ENCODE measurements at regions not wholly inside any gene's neighbourhood (a gene's known extent, or its start where the extent isn't known, plus 50 kb on each side); places are given as distances from the start of the nearest gene placed in this dataset.

DNA sequence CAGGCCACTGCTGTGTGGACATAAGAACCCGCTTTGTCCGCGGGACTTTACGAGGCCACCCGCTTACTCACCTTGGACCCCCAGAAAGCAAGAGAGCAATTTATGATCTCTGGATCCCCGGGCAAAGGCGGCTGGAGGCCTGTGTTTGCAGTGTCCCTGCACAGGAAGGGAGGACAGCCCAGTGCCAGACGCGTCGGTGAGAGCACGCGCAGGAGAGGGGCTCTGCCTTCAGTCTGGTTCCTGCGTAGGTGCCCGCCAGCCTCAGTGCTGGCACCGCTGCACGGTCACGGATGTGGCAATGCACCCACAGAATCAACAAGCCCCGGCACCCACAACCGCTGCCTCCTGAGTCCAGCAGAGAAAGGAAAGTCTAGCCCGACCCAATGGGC is 248.4 kb downstream of the C16orf95 start:
- Histone ChIP-seq H2BK12ac (ENCODE audit: low read length) (peak overlapping the region; percentile 91), H3K14ac (ENCODE audit: low read length) (no peak overlapping the region), H3K27ac (replicated peaks; ENCODE audit: low read length) (peak overlapping the region; percentile 47), H4K91ac (ENCODE audit: low read depth, low read length, poor library complexity) (peak overlapping the region; percentile 24), H3K4me3 (ENCODE audit: low read length in 2 of 2) (no peak overlapping the region), H3K36me3 (replicated peaks in 1 of 2; ENCODE audit: control insufficient read depth in 2 of 2, insufficient read depth in 2 of 2, low read length in 2 of 2) (no peaks in the 10 kb centered on the region), H2BK120ac (ENCODE audit: low read depth, low read length) (peak overlapping the region; percentile 58), H3K18ac (ENCODE audit: low read length) (peak overlapping the region; percentile 92), H3K79me1 (ENCODE audit: low read depth, low read length) (no peaks in the 10 kb centered on the region), H4K8ac (ENCODE audit: low read depth, low read length) (peak overlapping the region; percentile 75), H2AFZ (ENCODE audit: low read length) (peak overlapping the region; percentile 56), H2BK5ac (ENCODE audit: low read length) (no peak overlapping the region), H3K4me1 (ENCODE audit: control insufficient read depth in 2 of 2, insufficient read depth in 1 of 2, low read depth in 1 of 2, low read length in 2 of 2) (peaks cover 0 to 5% of the 10 kb centered on the region in 2 donors), H3K23ac (ENCODE audit: low read depth, low read length, poor library complexity) (peak overlapping the region; percentile 62), H2BK15ac (ENCODE audit: low read length) (peak overlapping the region; percentile 92), H3K4me2 (ENCODE audit: insufficient read depth, low read length, poor library complexity, severe bottlenecking) (no peak overlapping the region), H3K9ac (ENCODE audit: low read depth, low read length, poor library complexity) (no peak overlapping the region), H3K27me3 (ENCODE audit: control insufficient read depth in 3 of 3, insufficient read depth in 3 of 3, low read depth in 1 of 3, low read length in 3 of 3) (peaks cover 0 to 19% (median 0%) of the 10 kb centered on the region in 3 experiments), H2AK5ac (ENCODE audit: low read depth, low read length) (peak overlapping the region; percentile 98), H3K4ac (ENCODE audit: low read length) (no peak overlapping the region), H3K9me3 (replicated peaks in 1 of 2; ENCODE audit: control insufficient read depth in 2 of 2, insufficient read depth in 1 of 2, low read depth in 1 of 2, low read length in 2 of 2) (no peaks in the 10 kb centered on the region)
- no CpG with 5 or more reads among the region's 20 CpGs for WGBS, 2 donors (ENCODE audit: extremely low coverage in 2 of 2, insufficient read length in 2 of 2, insufficient replicate concordance in 1 of 2)
- DNase-seq (ENCODE audit: low spot score), result no peak

DNA sequence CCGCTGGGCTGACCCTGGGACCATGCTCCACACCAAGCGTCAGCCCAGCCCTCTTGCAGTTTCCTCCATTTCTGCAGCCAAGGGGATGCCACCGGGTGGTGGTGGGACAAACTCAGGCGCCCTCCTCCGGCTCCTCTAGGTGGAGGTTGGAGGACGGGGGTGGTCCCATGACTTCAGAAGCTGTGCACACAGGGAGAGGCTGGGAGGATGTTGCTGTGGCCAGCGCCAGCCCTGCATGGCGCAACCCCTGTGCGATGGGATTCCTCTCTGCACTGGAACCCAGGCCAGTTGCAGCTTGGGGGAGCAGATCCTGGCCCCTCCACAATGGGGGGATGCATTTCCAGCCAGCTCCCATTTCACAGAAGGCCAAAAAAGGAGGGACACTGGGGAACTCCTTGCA is 246.5 kb downstream of the C16orf95 start:
- Histone ChIP-seq H3K9me3 (replicated peaks in 1 of 2; ENCODE audit: control insufficient read depth in 2 of 2, insufficient read depth in 1 of 2, low read depth in 1 of 2, low read length in 2 of 2) (peaks cover 0 to 2% of the 10 kb centered on the region in 2 donors), H2AFZ (ENCODE audit: low read length) (no peak overlapping the region), H3K36me3 (replicated peaks in 1 of 2; ENCODE audit: control insufficient read depth in 2 of 2, insufficient read depth in 2 of 2, low read length in 2 of 2) (no peaks in the 10 kb centered on the region), H2BK120ac (ENCODE audit: low read depth, low read length) (no peak overlapping the region), H3K27ac (replicated peaks; ENCODE audit: low read length) (no peak overlapping the region), H2BK12ac (ENCODE audit: low read length) (no peak overlapping the region), H4K91ac (ENCODE audit: low read depth, low read length, poor library complexity) (no peak overlapping the region), H3K18ac (ENCODE audit: low read length) (peak overlapping the region; percentile 67), H3K9ac (ENCODE audit: low read depth, low read length, poor library complexity) (no peak overlapping the region), H3K4me1 (ENCODE audit: control insufficient read depth in 2 of 2, insufficient read depth in 1 of 2, low read depth in 1 of 2, low read length in 2 of 2) (peaks cover 8 to 12% of the 10 kb centered on the region in 2 donors), H2AK5ac (ENCODE audit: low read depth, low read length) (no peak overlapping the region), H3K4me3 (ENCODE audit: low read length in 2 of 2) (no peak overlapping the region), H3K4me2 (ENCODE audit: insufficient read depth, low read length, poor library complexity, severe bottlenecking) (no peak overlapping the region), H2BK5ac (ENCODE audit: low read length) (no peak overlapping the region), H3K79me1 (ENCODE audit: low read depth, low read length) (no peaks in the 10 kb centered on the region), H3K14ac (ENCODE audit: low read length) (no peak overlapping the region), H3K4ac (ENCODE audit: low read length) (no peak overlapping the region), H4K8ac (ENCODE audit: low read depth, low read length) (no peak overlapping the region), H3K27me3 (ENCODE audit: control insufficient read depth in 3 of 3, insufficient read depth in 3 of 3, low read depth in 1 of 3, low read length in 3 of 3) (peaks cover 0 to 6% (median 0%) of the 10 kb centered on the region in 3 experiments), H3K23ac (ENCODE audit: low read depth, low read length, poor library complexity) (no peak overlapping the region), H2BK15ac (ENCODE audit: low read length) (no peak overlapping the region)
- DNase-seq (ENCODE audit: low spot score), result no peak
- WGBS, 2 donors (ENCODE audit: extremely low coverage in 2 of 2, insufficient read length in 2 of 2, insufficient replicate concordance in 1 of 2), result no CpG with 5 or more reads among the region's 9 CpGs

DNA sequence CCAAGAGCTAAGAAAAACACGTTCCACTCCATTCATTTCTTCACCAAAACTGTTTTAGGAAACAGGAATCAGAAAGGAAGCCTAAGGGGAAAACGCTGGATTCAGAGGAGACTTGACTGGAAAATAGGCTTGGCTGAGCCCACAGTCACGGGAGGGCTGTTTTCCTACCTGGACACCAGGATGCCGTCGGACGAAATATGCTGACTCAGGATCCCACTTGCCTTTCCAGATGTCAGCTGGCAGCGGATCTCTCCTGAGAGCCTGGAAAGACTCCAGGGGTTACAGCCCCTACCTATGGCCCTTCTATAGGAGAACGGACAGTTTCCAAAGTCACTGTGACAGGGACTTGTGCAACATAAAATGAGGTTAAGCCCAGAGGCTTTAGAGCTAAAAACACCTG is 245.1 kb downstream of the C16orf95 start:
- Histone ChIP-seq H3K79me1 (ENCODE audit: low read depth, low read length) (no peaks in the 10 kb centered on the region), H2BK12ac (ENCODE audit: low read length) (no peak overlapping the region), H4K8ac (ENCODE audit: low read depth, low read length) (no peak overlapping the region), H2BK120ac (ENCODE audit: low read depth, low read length) (no peak overlapping the region), H3K36me3 (replicated peaks in 1 of 2; ENCODE audit: control insufficient read depth in 2 of 2, insufficient read depth in 2 of 2, low read length in 2 of 2) (no peaks in the 10 kb centered on the region), H3K4me2 (ENCODE audit: insufficient read depth, low read length, poor library complexity, severe bottlenecking) (no peak overlapping the region), H2AFZ (ENCODE audit: low read length) (no peak overlapping the region), H3K4me1 (ENCODE audit: control insufficient read depth in 2 of 2, insufficient read depth in 1 of 2, low read depth in 1 of 2, low read length in 2 of 2) (peaks cover 8 to 15% of the 10 kb centered on the region in 2 donors), H3K4ac (ENCODE audit: low read length) (no peak overlapping the region), H3K18ac (ENCODE audit: low read length) (no peak overlapping the region), H3K9ac (ENCODE audit: low read depth, low read length, poor library complexity) (no peak overlapping the region), H2BK15ac (ENCODE audit: low read length) (no peak overlapping the region), H4K91ac (ENCODE audit: low read depth, low read length, poor library complexity) (no peak overlapping the region), H3K9me3 (replicated peaks in 1 of 2; ENCODE audit: control insufficient read depth in 2 of 2, insufficient read depth in 1 of 2, low read depth in 1 of 2, low read length in 2 of 2) (peaks cover 0 to 2% of the 10 kb centered on the region in 2 donors), H2AK5ac (ENCODE audit: low read depth, low read length) (no peak overlapping the region), H3K4me3 (ENCODE audit: low read length in 2 of 2) (no peak overlapping the region), H3K27me3 (ENCODE audit: control insufficient read depth in 3 of 3, insufficient read depth in 3 of 3, low read depth in 1 of 3, low read length in 3 of 3) (peaks cover 0 to 6% (median 0%) of the 10 kb centered on the region in 3 experiments), H3K23ac (ENCODE audit: low read depth, low read length, poor library complexity) (no peak overlapping the region), H3K14ac (ENCODE audit: low read length) (no peak overlapping the region), H2BK5ac (ENCODE audit: low read length) (no peak overlapping the region), H3K27ac (replicated peaks; ENCODE audit: low read length) (no peak overlapping the region)
- DNase-seq (ENCODE audit: low spot score), result no peak
- no CpG with 5 or more reads among the region's 8 CpGs for WGBS, 2 donors (ENCODE audit: extremely low coverage in 2 of 2, insufficient read length in 2 of 2, insufficient replicate concordance in 1 of 2)

DNA sequence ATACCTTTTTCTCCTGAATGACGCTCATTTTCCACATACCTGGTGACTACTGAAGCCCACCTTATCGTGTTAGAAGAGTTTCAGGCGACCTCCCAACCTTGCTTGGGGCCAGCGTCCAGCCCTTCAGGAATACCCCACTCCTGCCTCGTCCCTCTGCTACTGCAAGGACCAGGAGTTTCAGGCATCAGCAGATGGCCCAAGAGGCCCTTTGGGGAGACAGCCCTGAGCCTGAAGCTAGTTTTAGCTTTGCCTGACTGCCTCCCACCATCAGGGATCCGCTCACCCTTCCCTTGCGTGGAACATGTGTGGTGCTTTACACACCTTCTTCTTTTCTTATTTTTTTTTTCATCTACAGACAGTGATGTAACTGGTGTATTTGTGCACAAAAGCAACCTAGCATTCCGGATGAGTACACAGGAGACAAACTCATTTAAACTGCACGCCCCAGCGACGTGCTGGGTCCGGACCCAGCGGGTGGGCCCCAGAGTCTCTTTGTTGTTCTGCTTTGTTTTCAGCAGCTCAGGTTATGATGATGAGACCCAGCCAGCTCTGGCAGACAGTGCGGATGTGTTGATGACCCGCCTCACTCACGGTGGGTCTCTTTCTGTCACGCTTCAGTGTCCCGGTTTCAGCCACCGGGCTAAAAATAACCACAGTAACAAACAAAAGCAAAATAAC is 242.4 kb downstream of the C16orf95 start:
- H3K9me3 ChIP-seq (replicated peaks in 1 of 2; ENCODE audit: control insufficient read depth in 2 of 2, insufficient read depth in 1 of 2, low read depth in 1 of 2, low read length in 2 of 2), result peaks cover 0 to 2% of the 10 kb centered on the region in 2 donors
- H2BK12ac ChIP-seq (ENCODE audit: low read length), result no peak overlapping the region
- H2BK5ac ChIP-seq (ENCODE audit: low read length), result no peak overlapping the region
- H2BK15ac ChIP-seq (ENCODE audit: low read length), result peak overlapping the region; percentile 38
- peaks cover 8 to 12% of the 10 kb centered on the region in 2 donors for H3K4me1 ChIP-seq (ENCODE audit: control insufficient read depth in 2 of 2, insufficient read depth in 1 of 2, low read depth in 1 of 2, low read length in 2 of 2)
- H3K9ac ChIP-seq (ENCODE audit: low read depth, low read length, poor library complexity), result no peak overlapping the region
- H3K18ac ChIP-seq (ENCODE audit: low read length), result peak overlapping the region; percentile 54
- peak overlapping the region; percentile 3 for H3K4me2 ChIP-seq (ENCODE audit: insufficient read depth, low read length, poor library complexity, severe bottlenecking)
- no peak overlapping the region for H2AK5ac ChIP-seq (ENCODE audit: low read depth, low read length)
- H2BK120ac ChIP-seq (ENCODE audit: low read depth, low read length), result no peak overlapping the region
- no CpG with 5 or more reads among the region's 19 CpGs for WGBS, 2 donors (ENCODE audit: extremely low coverage in 2 of 2, insufficient read length in 2 of 2, insufficient replicate concordance in 1 of 2)
- H3K4me3 ChIP-seq (ENCODE audit: low read length in 2 of 2), result no peak overlapping the region
- peaks cover 0 to 6% (median 0%) of the 10 kb centered on the region in 3 experiments for H3K27me3 ChIP-seq (ENCODE audit: control insufficient read depth in 3 of 3, insufficient read depth in 3 of 3, low read depth in 1 of 3, low read length in 3 of 3)
- no peaks in the 10 kb centered on the region for H3K79me1 ChIP-seq (ENCODE audit: low read depth, low read length)
- DNase-seq (ENCODE audit: low spot score), result no peak
- H2AFZ ChIP-seq (ENCODE audit: low read length), result peak overlapping the region; percentile 12
- H4K8ac ChIP-seq (ENCODE audit: low read depth, low read length), result no peak overlapping the region
- no peak overlapping the region for H3K23ac ChIP-seq (ENCODE audit: low read depth, low read length, poor library complexity)
- no peak overlapping the region for H3K14ac ChIP-seq (ENCODE audit: low read length)
- H3K4ac ChIP-seq (ENCODE audit: low read length), result no peak overlapping the region
- no peak overlapping the region for H3K27ac ChIP-seq (replicated peaks; ENCODE audit: low read length)
- H4K91ac ChIP-seq (ENCODE audit: low read depth, low read length, poor library complexity), result no peak overlapping the region
- no peaks in the 10 kb centered on the region for H3K36me3 ChIP-seq (replicated peaks in 1 of 2; ENCODE audit: control insufficient read depth in 2 of 2, insufficient read depth in 2 of 2, low read length in 2 of 2)
